IPS-15b (cell line): ENCODE measurements at regions not wholly inside any gene's neighbourhood (a gene's known extent, or its start where the extent isn't known, plus 50 kb on each side); places are given as distances from the start of the nearest gene placed in this dataset.

Source experiments
- H3K27me3 ChIP-seq: one replicate; pipeline ENCODE4 v1.6.1; 2013; ENCODE audit warnings: low read length; ENCODE audit not compliant: control insufficient read depth, insufficient read depth
- H3K36me3 ChIP-seq: one replicate; pipeline ENCODE4 v1.6.1; 2013; ENCODE audit warnings: low read length; ENCODE audit not compliant: control insufficient read depth, insufficient read depth
- H3K4me1 ChIP-seq: one replicate; pipeline ENCODE4 v1.6.1; 2013; ENCODE audit warnings: mild to moderate bottlenecking, low read length; ENCODE audit not compliant: control insufficient read depth, insufficient read depth
- H3K4me3 ChIP-seq: one replicate; pipeline ENCODE4 v1.5.1; 2013; ENCODE audit warnings: low read depth, low read length
- H3K9ac ChIP-seq: one replicate; pipeline ENCODE4 v1.6.1; 2013; ENCODE audit warnings: low read depth, mild to moderate bottlenecking, low read length
- H3K9me3 ChIP-seq: one replicate; pipeline ENCODE4 v1.6.1; 2013; ENCODE audit warnings: mild to moderate bottlenecking, low read length; ENCODE audit not compliant: control insufficient read depth, insufficient read depth

GRCh38 chr9:7967093-7967827 is 167.7 kb upstream of the DMAC1 start:
- Histone ChIP-seq H3K9me3 (no peaks in the 10 kb centered on the region), H3K9ac (no peak overlapping the region), H3K36me3 (no peaks in the 10 kb centered on the region), H3K4me3 (no peak overlapping the region), H3K4me1 (peaks cover 8% of the 10 kb centered on the region), H3K27me3 (no peaks in the 10 kb centered on the region)

GRCh38 chr9:7965063-7965462 is 165.5 kb upstream of the DMAC1 start:
- Histone ChIP-seq H3K4me1 (peaks cover 8% of the 10 kb centered on the region), H3K27me3 (no peaks in the 10 kb centered on the region), H3K9me3 (no peaks in the 10 kb centered on the region), H3K9ac (no peak overlapping the region), H3K4me3 (no peak overlapping the region), H3K36me3 (no peaks in the 10 kb centered on the region)

DNA sequence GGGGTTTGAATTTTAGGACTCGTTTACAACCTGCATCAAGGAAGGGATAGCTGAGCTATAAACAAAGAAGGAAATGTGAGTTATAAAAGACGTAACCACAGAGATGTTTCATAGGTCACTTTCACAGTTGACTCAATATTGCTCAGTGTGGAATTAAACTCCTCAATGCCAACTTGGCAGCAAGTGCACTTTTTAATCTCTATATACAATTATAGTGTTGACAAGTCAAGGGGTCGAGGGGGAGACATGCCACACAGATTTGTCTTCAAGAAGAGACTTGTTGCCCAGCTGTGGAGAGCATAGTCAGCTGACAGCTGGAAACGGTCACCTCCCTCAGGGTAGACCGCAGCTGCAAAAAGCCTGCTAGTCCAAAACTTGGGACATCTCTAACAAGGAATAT is 163.4 kb upstream of the DMAC1 start:
- no peak overlapping the region for H3K4me3 ChIP-seq
- H3K9ac ChIP-seq = no peak overlapping the region
- H3K9me3 ChIP-seq = no peaks in the 10 kb centered on the region
- H3K36me3 ChIP-seq = no peaks in the 10 kb centered on the region
- no peaks in the 10 kb centered on the region for H3K27me3 ChIP-seq
- H3K4me1 ChIP-seq = peaks cover 7% of the 10 kb centered on the region

DNA sequence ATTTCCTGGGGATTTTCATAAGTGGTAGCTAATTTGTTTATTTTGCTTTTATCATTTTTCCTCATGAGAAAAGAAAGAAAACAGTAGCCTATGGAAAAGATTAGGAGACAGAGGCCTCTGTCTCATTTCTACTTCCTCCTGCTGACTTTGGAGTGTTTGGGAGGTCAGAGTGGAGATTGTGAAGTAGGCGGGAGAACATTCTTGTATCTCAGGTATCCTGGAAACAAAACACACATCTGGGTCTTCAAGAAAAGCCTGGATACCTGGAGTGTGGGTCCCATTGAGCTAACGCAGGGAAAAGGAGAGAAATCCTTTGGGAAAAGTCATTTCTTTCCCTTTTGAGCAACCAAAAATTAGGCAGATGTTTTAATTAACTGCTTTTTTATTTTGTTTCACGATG is 161.5 kb upstream of the DMAC1 start:
- Histone ChIP-seq H3K4me1 (no peaks in the 10 kb centered on the region), H3K9me3 (no peaks in the 10 kb centered on the region), H3K4me3 (no peak overlapping the region), H3K36me3 (no peaks in the 10 kb centered on the region), H3K27me3 (no peaks in the 10 kb centered on the region), H3K9ac (no peak overlapping the region)

GRCh38 chr9:7960320-7961050 is 160.9 kb upstream of the DMAC1 start:
- Histone ChIP-seq H3K9ac (no peak overlapping the region), H3K36me3 (no peaks in the 10 kb centered on the region), H3K9me3 (no peaks in the 10 kb centered on the region), H3K4me3 (no peak overlapping the region), H3K27me3 (no peaks in the 10 kb centered on the region), H3K4me1 (no peaks in the 10 kb centered on the region)

DNA sequence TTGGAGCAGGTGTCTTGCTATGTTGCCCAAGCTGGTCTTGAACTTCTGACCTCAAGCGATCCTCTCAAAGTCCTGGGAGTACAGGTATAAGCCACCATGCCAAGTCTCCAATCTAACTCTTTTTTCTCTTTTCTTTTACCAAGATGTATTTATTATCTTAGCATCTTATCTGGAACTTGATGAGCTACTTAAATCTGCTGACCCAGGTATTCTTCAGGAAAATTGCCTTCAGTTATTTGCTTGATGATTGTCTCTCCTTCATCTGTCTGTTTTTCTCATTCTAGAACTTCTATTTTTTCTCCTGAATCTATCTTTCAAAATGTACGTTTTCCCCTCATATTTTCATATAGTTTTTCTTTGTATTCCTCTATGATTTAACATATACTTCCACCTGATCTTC is 158.2 kb upstream of the DMAC1 start:
- H3K4me1 ChIP-seq = no peaks in the 10 kb centered on the region
- H3K36me3 ChIP-seq = no peaks in the 10 kb centered on the region
- H3K9me3 ChIP-seq = no peaks in the 10 kb centered on the region
- no peaks in the 10 kb centered on the region for H3K27me3 ChIP-seq
- no peak overlapping the region for H3K9ac ChIP-seq
- H3K4me3 ChIP-seq = no peak overlapping the region

- H3K36me3 ChIP-seq = no peaks in the 10 kb centered on the region
- no peak overlapping the region for H3K4me3 ChIP-seq
- H3K27me3 ChIP-seq = no peaks in the 10 kb centered on the region
- no peaks in the 10 kb centered on the region for H3K4me1 ChIP-seq
- no peak overlapping the region for H3K9ac ChIP-seq
- no peaks in the 10 kb centered on the region for H3K9me3 ChIP-seq
These were observed 148.0 kb upstream of the DMAC1 start for GRCh38 chr9:7947577-7947976.

DNA sequence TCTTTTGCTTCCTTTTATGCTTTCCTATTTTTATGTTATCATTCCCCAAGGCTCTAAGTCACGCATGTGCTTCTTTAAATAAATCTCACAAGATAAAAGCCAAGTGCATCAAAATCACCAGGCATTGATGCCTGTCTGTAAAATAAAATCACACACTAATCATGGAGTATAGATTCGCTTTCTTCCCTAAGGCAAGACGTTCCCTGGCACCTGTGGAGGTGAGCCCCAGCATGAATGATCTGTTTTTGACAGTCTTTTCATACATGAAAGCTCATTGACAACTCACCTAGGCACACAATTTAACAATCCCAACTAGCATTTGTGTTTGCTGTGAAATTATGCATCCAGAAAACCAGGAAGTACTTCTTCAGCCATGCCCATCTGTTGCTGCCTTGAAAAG is 146.9 kb upstream of the DMAC1 start:
- no peaks in the 10 kb centered on the region for H3K9me3 ChIP-seq
- no peaks in the 10 kb centered on the region for H3K27me3 ChIP-seq
- H3K9ac ChIP-seq = no peak overlapping the region
- no peak overlapping the region for H3K4me3 ChIP-seq
- no peaks in the 10 kb centered on the region for H3K36me3 ChIP-seq
- no peaks in the 10 kb centered on the region for H3K4me1 ChIP-seq

GRCh38 chr9:7944572-7944971 is 145.0 kb upstream of the DMAC1 start:
- Histone ChIP-seq H3K9me3 (peaks cover under 1% of the 10 kb centered on the region), H3K4me3 (no peak overlapping the region), H3K4me1 (no peaks in the 10 kb centered on the region), H3K36me3 (no peaks in the 10 kb centered on the region), H3K9ac (no peak overlapping the region), H3K27me3 (no peaks in the 10 kb centered on the region)

DNA sequence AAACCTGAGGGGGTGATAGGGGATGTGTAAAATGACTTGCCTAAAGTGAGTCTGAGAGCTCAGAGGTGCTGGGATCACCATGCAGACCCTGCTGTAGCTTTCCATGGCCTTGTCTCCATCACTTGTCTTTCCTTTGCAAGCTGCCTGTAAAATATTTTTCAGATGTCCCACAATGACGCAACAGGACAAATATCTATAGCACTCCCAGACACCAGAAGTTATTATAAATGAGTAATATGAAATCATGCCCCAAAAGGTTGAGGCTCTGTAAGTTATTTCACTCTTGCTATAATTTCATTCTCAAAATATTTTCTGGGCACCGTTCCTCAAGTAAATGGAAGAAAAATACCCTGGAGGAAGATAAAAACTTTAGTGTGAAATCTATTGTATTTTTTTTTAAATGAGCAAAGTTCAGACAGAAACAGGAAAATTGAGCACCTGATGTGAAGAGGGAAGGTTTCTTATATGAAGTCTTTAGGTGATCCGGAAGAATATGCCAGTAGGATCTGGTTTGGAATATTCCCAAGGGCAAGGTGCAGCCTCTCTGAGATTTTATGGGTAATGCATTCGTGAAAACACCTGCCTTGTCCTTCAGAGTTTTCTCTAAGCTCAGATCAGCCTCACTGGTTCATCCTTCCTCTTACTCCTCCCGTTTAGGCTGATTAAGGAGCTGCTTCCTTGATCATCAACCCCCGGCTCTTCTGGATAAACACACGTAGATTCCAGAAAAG is 138.3 kb upstream of the DMAC1 start:
- Histone ChIP-seq H3K4me1 (no peaks in the 10 kb centered on the region), H3K9me3 (peaks cover 4% of the 10 kb centered on the region), H3K36me3 (no peaks in the 10 kb centered on the region), H3K27me3 (no peaks in the 10 kb centered on the region), H3K9ac (no peak overlapping the region), H3K4me3 (no peak overlapping the region)

DNA sequence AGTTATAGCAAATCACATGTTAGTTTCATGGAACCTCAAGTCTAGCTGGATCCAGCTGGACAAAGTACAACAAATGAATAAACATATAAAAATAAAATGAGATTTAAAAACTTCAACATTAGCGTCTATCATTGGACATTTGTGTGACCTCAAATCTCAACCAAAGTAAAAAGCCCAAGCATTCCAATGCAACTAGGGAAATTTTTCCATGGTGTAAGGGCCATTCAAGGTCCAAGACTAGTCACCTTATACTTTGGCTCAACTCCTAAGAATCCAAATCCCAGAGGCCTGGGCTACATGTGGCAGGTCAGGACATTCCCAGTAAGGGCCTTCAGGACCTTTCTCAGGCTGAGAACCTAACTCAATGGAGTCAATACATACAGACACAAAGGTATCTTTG is 137.4 kb upstream of the DMAC1 start:
- peaks cover 4% of the 10 kb centered on the region for H3K9me3 ChIP-seq
- H3K36me3 ChIP-seq = no peaks in the 10 kb centered on the region
- no peak overlapping the region for H3K9ac ChIP-seq

DNA sequence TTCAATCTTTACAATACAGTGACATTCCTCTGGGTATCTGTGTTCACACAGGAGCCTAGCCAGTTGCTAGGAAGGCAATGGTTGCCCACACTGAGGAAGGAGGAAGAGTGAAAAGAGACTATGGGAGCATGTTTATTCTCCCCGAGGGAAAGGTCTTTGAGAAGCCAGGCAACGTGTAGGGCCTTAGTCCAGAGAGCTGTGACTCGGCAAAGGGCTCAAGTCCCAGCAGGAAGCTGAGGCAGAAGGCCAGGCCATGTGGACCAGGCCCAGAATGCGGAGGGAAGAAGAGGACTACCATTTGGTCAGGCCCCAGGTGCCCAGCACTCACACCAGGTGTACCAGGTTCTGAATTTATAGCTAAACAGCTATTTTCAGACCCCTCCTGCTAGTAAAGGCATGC is 136.6 kb upstream of the DMAC1 start:
- Histone ChIP-seq H3K9me3 (peaks cover 4% of the 10 kb centered on the region), H3K36me3 (no peaks in the 10 kb centered on the region), H3K4me1 (no peaks in the 10 kb centered on the region), H3K27me3 (no peaks in the 10 kb centered on the region), H3K9ac (peak overlapping the region; percentile 4), H3K4me3 (no peak overlapping the region)

More for the DNA sequence above, 137.4 kb upstream of the DMAC1 start:
- Histone ChIP-seq H3K27me3 (no peaks in the 10 kb centered on the region), H3K4me1 (no peaks in the 10 kb centered on the region), H3K4me3 (no peak overlapping the region)
